ENCODE measurements at regions not wholly inside any gene's neighbourhood (a gene's known extent, or its start where the extent isn't known, plus 50 kb on each side); places are given as distances from the start of the nearest gene placed in this dataset.

- TF ChIP-seq POLR2A (IDR thresholded peaks at IDR 0.05), result no peak
- TF ChIP-seq EP300 (IDR thresholded peaks at IDR 0.05), result no peak
- TF ChIP-seq CTCF (IDR thresholded peaks at IDR 0.05), result no peak
These were observed 298.4 kb downstream of the MAP2K6 start for GRCh38 chr17:69712801-69713311.

Data from upper lobe of left lung (tissue), 4 donors.